RWPE2 (cell line): ENCODE measurements at regions not wholly inside any gene's neighbourhood (a gene's known extent, or its start where the extent isn't known, plus 50 kb on each side); places are given as distances from the start of the nearest gene placed in this dataset.

Source experiments
- ATAC-seq: fragments of 200-7000 bp; cut with Tn5 transposase; 3 replicates; pipeline ENCODE4 v1.9.1; 2021; ENCODE audit warnings: low read depth
- DNase-seq: peaks from one replicate; pipeline ENCODE4 v3.0.0-alpha.2; 2020; ENCODE audit warnings: low spot score
- H3K27ac ChIP-seq: fragments of 450-650 bp; 2 replicates; pipeline ENCODE4 v1.5.1; 2017; ENCODE audit warnings: mild to moderate bottlenecking; ENCODE audit not compliant: poor library complexity, severe bottlenecking
- H3K27me3 ChIP-seq: fragments of 250-450 bp; sonication (Bioruptor Pico); 2 replicates; pipeline ENCODE4 v1.5.1; 2021; ENCODE audit warnings: mild to moderate bottlenecking, moderate library complexity; ENCODE audit not compliant: insufficient read depth, poor library complexity, severe bottlenecking
- H3K36me3 ChIP-seq: fragments of 250-450 bp; sonication (Bioruptor Pico); 2 replicates; pipeline ENCODE4 v1.5.1; 2020; ENCODE audit warnings: low read depth, mild to moderate bottlenecking, moderate library complexity
- H3K4me1 ChIP-seq: fragments of 250-450 bp; sonication (Bioruptor Pico); 2 replicates; pipeline ENCODE4 v1.5.1; 2021; ENCODE audit warnings: mild to moderate bottlenecking, moderate library complexity; ENCODE audit not compliant: insufficient read depth, poor library complexity, severe bottlenecking
- H3K4me3 ChIP-seq: fragments of 250-450 bp; sonication (Bioruptor Pico); 2 replicates; pipeline ENCODE4 v1.5.1; 2021; ENCODE audit warnings: mild to moderate bottlenecking, moderate library complexity; ENCODE audit not compliant: severe bottlenecking
- H3K9me3 ChIP-seq: fragments of 250-450 bp; sonication (Bioruptor Pico); 2 replicates; pipeline ENCODE4 v1.5.1; 2021; ENCODE audit warnings: mild to moderate bottlenecking, moderate library complexity; ENCODE audit not compliant: severe bottlenecking
- CTCF ChIP-seq: fragments of 450-650 bp; IDR thresholded peaks from one replicate; pipeline ENCODE4 v1.5.1; 2017; ENCODE audit warnings: mild to moderate bottlenecking, moderate library complexity; ENCODE audit not compliant: poor library complexity, severe bottlenecking

GRCh38 chr6:91500689-91501303 is 913.9 kb upstream of the MAP3K7 start:
- no peak overlapping the region for H3K27ac ChIP-seq
- H3K36me3 ChIP-seq = no peaks in the 10 kb centered on the region
- no peaks in the 10 kb centered on the region for H3K4me1 ChIP-seq
- DNase-seq (no peak), ATAC-seq (no peak)
- no peaks in the 10 kb centered on the region for H3K9me3 ChIP-seq
- H3K27me3 ChIP-seq = peaks cover 6% of the 10 kb centered on the region
- no peak for TF ChIP-seq CTCF
- no peak overlapping the region for H3K4me3 ChIP-seq

- TF ChIP-seq CTCF = no peak
- Histone ChIP-seq H3K9me3 (no peaks in the 10 kb centered on the region), H3K4me3 (no peak overlapping the region), H3K4me1 (no peaks in the 10 kb centered on the region), H3K36me3 (no peaks in the 10 kb centered on the region), H3K27ac (no peak overlapping the region), H3K27me3 (peaks cover 6% of the 10 kb centered on the region)
- ATAC-seq (no peak), DNase-seq (no peak)
Observed at GRCh38 chr6:91498576-91498975, 911.7 kb upstream of the MAP3K7 start.

GRCh38 chr6:91497770-91498169 is 910.9 kb upstream of the MAP3K7 start:
- no peak overlapping the region for H3K27ac ChIP-seq
- TF ChIP-seq CTCF = no peak
- no peak overlapping the region for H3K4me3 ChIP-seq
- no peak for ATAC-seq
- no peaks in the 10 kb centered on the region for H3K4me1 ChIP-seq
- DNase-seq = no peak
- no peaks in the 10 kb centered on the region for H3K9me3 ChIP-seq
- peaks cover 6% of the 10 kb centered on the region for H3K27me3 ChIP-seq
- H3K36me3 ChIP-seq = no peaks in the 10 kb centered on the region

- Histone ChIP-seq H3K4me1 (no peaks in the 10 kb centered on the region), H3K9me3 (no peaks in the 10 kb centered on the region), H3K27me3 (no peaks in the 10 kb centered on the region), H3K36me3 (no peaks in the 10 kb centered on the region), H3K4me3 (no peak overlapping the region), H3K27ac (no peak overlapping the region)
- TF ChIP-seq CTCF = no peak
- DNase-seq (no peak), ATAC-seq (no peak)
Observed at GRCh38 chr6:91490671-91491301, 903.9 kb upstream of the MAP3K7 start.
